NT2/D1 (cell line): ENCODE measurements at regions not wholly inside any gene's neighbourhood (a gene's known extent, or its start where the extent isn't known, plus 50 kb on each side); places are given as distances from the start of the nearest gene placed in this dataset.
A peak's percentile ranks its signal among the peaks of the same experiment; 100 is the strongest.

ENCODE experiments used
- DNase-seq: peaks from one replicate; pipeline ENCODE4 v3.0.0-alpha.2; 2011; ENCODE audit warnings: low read depth, low spot score
- H3K27me3 ChIP-seq: 2 replicates; pipeline ENCODE4 v1.6.0; 2011; ENCODE audit warnings: mild to moderate bottlenecking; ENCODE audit not compliant: insufficient read length, insufficient read depth
- H3K36me3 ChIP-seq: 2 replicates; pipeline ENCODE4 v1.6.1; 2011; ENCODE audit warnings: mild to moderate bottlenecking, low read length, mixed read lengths; ENCODE audit not compliant: insufficient read depth, insufficient read length
- H3K4me1 ChIP-seq: 2 replicates; pipeline ENCODE4 v1.5.1; 2011; ENCODE audit not compliant: insufficient read depth, insufficient read length
- H3K4me3 ChIP-seq: 2 replicates; pipeline ENCODE4 v1.5.1; 2011; ENCODE audit warnings: low read depth; ENCODE audit not compliant: insufficient read length
- H3K9ac ChIP-seq: 2 replicates; pipeline ENCODE4 v1.6.0; 2011; ENCODE audit warnings: low read depth; ENCODE audit not compliant: insufficient read length
- H3K9me3 ChIP-seq: 2 replicates; pipeline ENCODE4 v1.5.1; 2011; ENCODE audit warnings: mild to moderate bottlenecking, low read length; ENCODE audit not compliant: insufficient read depth
- SUZ12 ChIP-seq: IDR thresholded peaks from 2 replicates; pipeline ENCODE4 v1.6.1; 2011; ENCODE audit not compliant: insufficient read length, insufficient read depth; ENCODE audit errors: extremely low read depth
- YY1 ChIP-seq: IDR thresholded peaks from 2 replicates; pipeline ENCODE4 v1.6.1; 2011; ENCODE audit not compliant: insufficient read length, insufficient read depth
- ZNF274 ChIP-seq: IDR thresholded peaks from 2 replicates; pipeline ENCODE4 v1.6.1; 2011; ENCODE audit warnings: mild to moderate bottlenecking, low read depth, low read length

DNA sequence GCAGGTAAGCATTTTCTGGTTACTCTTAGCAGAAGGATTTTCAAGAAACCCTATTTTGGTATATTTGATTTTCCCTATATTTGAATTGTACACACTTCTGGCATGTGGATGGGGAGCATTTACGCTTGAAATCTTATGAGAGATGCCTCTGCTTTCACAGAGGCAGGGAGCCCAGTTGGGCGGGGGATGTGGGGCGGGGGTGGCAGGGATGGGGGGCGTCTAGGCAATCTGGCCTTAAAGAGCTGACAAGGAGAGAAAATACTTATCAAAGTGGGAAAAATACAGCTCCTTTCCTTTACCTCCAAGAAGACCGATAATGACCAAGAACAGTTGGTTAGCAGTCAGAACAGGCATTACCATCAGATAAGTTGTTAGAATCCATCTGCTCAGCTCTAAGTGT is 79.1 kb upstream of the NUDT7 start:
- H3K4me1 ChIP-seq: no peaks in the 10 kb centered on the region
- no peaks in the 10 kb centered on the region for H3K27me3 ChIP-seq
- DNase-seq: no peak
- no peak for TF ChIP-seq SUZ12
- no peak for TF ChIP-seq ZNF274
- no peak for TF ChIP-seq YY1
- H3K9ac ChIP-seq: no peak overlapping the region
- no peaks in the 10 kb centered on the region for H3K9me3 ChIP-seq
- no peak overlapping the region for H3K4me3 ChIP-seq
- H3K36me3 ChIP-seq: no peaks in the 10 kb centered on the region

DNA sequence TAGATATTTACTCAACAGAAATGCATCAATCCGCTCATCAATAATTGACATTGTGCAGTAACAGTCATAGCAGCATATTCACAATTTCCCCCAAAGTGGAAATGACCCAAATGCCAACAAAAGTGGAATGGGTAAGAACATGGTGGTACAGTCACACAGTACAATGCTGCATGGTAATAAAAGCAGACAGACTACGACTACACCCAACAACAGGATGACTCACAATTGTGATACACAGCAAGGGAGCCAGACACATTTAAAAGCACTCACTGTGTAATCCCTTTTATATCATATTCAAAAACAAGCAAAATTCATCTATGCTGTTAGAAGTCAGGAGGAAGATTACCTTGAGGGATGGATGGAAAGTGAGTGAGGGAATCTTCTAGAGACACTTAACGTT is 76.5 kb upstream of the NUDT7 start:
- TF ChIP-seq ZNF274 (no peak), YY1 (no peak)
- H3K27me3 ChIP-seq: no peaks in the 10 kb centered on the region
- H3K36me3 ChIP-seq: no peaks in the 10 kb centered on the region
- no peaks in the 10 kb centered on the region for H3K4me1 ChIP-seq
- no peak overlapping the region for H3K9ac ChIP-seq
- DNase-seq: no peak
- H3K4me3 ChIP-seq: no peak overlapping the region
- H3K9me3 ChIP-seq: no peaks in the 10 kb centered on the region

DNA sequence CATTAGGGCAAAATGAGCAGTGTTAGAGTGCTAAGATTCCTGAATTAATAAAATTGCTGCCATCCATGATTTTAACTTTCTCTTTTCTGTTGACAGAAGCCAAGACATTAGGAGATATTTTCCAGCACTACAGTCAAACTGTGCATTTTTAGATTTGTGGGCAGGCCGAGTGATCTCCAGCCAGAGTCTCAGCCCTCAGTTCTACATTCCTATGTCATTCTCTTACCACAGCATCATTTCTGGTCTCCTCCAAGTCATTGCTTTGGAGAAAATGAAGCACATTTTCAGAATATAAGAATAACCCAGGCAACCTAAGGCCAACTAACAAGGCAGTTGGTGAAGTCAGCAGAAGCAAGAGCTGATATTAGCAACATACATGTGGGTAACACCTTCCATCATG is 74.6 kb upstream of the NUDT7 start:
- no peak overlapping the region for H3K4me3 ChIP-seq
- H3K36me3 ChIP-seq: no peaks in the 10 kb centered on the region
- H3K27me3 ChIP-seq: no peaks in the 10 kb centered on the region
- no peak overlapping the region for H3K9ac ChIP-seq
- DNase-seq: no peak
- H3K9me3 ChIP-seq: no peaks in the 10 kb centered on the region
- no peaks in the 10 kb centered on the region for H3K4me1 ChIP-seq
- TF ChIP-seq YY1 (no peak), ZNF274 (no peak), SUZ12 (no peak)

DNA sequence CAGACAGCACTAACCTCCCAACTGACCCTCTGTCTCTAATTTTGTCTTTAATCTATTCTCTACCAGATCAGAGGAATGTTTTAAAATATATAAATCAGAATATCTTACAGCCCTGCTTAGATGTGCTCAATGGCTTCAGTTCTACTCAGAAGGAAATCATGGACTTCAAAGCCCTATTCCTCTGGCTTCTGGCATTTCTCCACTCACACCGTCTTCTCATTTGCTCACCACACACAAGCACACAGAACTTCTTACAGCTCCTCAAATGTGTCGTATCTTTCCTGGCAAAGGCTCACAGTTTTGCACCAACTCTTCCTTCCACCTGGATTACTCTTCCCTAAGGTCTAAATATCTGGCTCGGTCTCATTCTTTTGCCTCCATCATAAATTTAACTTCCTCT is 71.6 kb upstream of the NUDT7 start:
- no peak overlapping the region for H3K4me3 ChIP-seq
- DNase-seq: no peak
- no peaks in the 10 kb centered on the region for H3K36me3 ChIP-seq
- H3K9ac ChIP-seq: no peak overlapping the region
- no peaks in the 10 kb centered on the region for H3K9me3 ChIP-seq
- TF ChIP-seq YY1 (no peak), ZNF274 (no peak), SUZ12 (no peak)
- no peaks in the 10 kb centered on the region for H3K4me1 ChIP-seq
- no peaks in the 10 kb centered on the region for H3K27me3 ChIP-seq

DNA sequence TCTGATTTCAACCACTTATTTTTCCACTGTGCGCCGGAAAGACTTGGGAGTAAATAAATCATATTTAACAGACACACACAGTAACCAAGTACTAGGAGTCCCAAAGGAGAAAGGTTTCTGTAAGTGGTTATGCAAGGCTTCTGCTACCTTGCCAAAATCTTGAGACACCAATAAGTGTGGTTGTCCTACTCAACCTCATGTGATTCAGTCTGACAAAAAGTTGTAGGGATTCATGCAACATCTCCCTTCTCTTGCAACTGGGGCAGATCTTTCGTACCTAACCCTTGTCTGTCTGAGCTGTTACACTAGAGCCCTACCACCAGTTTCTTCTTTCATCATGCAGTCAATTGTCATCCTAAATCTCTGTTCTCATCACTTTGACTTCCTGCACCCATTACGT is 69.9 kb upstream of the NUDT7 start:
- TF ChIP-seq ZNF274 (no peak), YY1 (no peak)
- Histone ChIP-seq H3K4me1 (no peaks in the 10 kb centered on the region), H3K27me3 (no peaks in the 10 kb centered on the region), H3K36me3 (no peaks in the 10 kb centered on the region), H3K9me3 (peaks cover 12% of the 10 kb centered on the region; the same call in 1 of the 2 replicates), H3K4me3 (no peak overlapping the region), H3K9ac (no peak overlapping the region)
- no peak for DNase-seq

DNA sequence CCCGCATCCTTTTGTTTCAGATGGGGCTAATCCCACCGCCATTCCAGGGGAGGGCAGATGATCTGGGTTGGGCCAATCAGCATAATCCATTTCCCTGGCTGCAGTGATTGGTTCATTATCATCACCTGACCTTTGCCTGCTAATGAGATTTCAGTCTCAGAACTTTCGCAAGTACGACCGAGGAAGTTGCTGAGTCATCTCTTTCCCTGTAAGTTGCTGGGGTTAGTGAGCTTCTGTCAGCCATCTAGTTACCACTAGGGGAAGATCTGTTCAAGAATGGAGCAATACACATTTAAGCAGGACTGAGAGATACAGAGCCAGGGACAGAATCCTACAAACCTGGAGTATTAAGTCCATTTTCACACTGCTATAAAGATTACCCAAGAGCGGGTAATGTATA is 65.3 kb upstream of the NUDT7 start:
- Histone ChIP-seq H3K9me3 (peaks cover 19% of the 10 kb centered on the region), H3K4me1 (no peaks in the 10 kb centered on the region), H3K36me3 (no peaks in the 10 kb centered on the region), H3K9ac (no peak overlapping the region), H3K27me3 (no peaks in the 10 kb centered on the region), H3K4me3 (no peak overlapping the region)
- no peak for TF ChIP-seq YY1
- no peak for TF ChIP-seq ZNF274
- no peak for TF ChIP-seq SUZ12
- peak; percentile 28 for DNase-seq

DNA sequence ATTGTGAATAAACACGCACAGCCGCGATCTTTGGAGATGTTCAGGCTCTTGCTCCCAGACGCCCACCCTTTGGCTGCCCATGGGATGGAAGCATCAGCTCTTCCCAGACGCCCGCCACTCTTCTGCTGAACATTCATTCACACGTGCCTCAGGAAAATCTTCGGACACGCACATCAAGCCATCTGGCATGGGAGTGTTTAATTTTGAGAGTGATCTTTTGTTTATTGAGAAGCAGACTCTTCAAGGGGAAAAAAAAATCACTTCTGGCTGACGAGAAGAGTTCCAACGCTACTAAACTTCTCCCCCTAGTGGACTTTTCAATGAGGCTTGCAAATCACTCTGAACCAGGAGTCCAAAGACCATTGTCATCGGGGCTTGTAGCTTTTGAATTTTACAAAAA is 62.0 kb upstream of the NUDT7 start:
- Histone ChIP-seq H3K36me3 (no peaks in the 10 kb centered on the region), H3K27me3 (no peaks in the 10 kb centered on the region), H3K9ac (no peak overlapping the region), H3K9me3 (peaks cover 41% of the 10 kb centered on the region), H3K4me3 (no peak overlapping the region), H3K4me1 (no peaks in the 10 kb centered on the region)
- no peak for TF ChIP-seq YY1
- TF ChIP-seq SUZ12: no peak
- no peak for TF ChIP-seq ZNF274
- peak; percentile 57 for DNase-seq

DNA sequence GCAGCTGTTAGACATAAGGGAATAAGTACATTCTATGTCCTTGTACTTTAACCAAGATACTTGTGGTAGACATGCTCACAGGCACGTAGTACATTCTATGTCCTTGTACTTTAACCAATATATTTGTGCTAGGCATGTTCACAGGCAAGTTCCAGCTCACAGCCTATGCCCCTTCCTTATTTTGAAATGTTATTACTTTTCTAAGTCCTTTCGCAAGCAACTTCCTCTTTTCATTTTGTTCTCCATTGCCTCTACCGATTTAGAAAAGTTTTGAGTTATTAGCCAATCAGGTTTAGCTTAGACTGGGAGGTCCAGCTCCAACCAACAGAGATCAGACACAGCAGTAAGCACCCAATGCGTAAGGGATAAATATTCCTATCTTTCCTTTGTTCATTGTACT is 60.1 kb upstream of the NUDT7 start:
- no peak overlapping the region for H3K4me3 ChIP-seq
- TF ChIP-seq ZNF274: no peak
- TF ChIP-seq YY1: no peak
- TF ChIP-seq SUZ12: no peak
- H3K9me3 ChIP-seq: peaks cover 31% of the 10 kb centered on the region
- H3K9ac ChIP-seq: no peak overlapping the region
- no peaks in the 10 kb centered on the region for H3K36me3 ChIP-seq
- no peak for DNase-seq
- no peaks in the 10 kb centered on the region for H3K27me3 ChIP-seq
- no peaks in the 10 kb centered on the region for H3K4me1 ChIP-seq
